ENCODE measurements at regions not wholly inside any gene's neighbourhood (a gene's known extent, or its start where the extent isn't known, plus 50 kb on each side); places are given as distances from the start of the nearest gene placed in this dataset.

DNA sequence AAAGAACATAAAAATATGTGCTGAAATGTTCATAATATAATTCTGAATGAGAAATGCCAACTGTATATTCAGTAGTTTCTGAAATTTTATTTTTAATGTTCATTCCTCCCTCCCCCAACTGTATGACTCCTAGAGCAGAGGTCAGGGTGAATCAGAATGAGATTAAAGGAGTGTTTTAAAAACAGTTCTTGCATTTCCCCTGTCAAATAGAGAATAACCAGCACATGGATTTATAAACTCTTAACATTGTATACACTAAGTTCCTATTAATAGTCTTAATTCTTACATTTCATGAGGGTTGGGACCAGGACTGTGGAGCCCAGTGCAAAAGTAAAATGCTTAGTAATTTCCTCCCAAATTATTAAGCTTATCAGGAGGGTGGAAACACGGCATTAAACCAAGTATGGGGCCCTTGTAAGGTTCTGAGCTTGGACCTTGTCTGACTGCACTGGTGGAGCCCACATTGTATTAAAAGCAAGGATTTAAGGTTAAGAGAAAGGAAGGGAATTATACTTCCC, 474.6 kb upstream of the RAG2 start:
- POLR2A ChIA-PET, result no interaction called here
- in situ Hi-C loops (cut with HindIII; ENCODE audit: low pct_unique_long_range_greater_than_20kb, low sequenced_read_pairs), result no loop called here
- no peaks in the 10 kb centered on the region for H3K9me3 ChIP-seq (ENCODE audit: control insufficient read depth, insufficient read depth, low read depth, low read length)

GRCh38 chr11:37050311-37050710, 452.3 kb upstream of the RAG2 start:
- Histone ChIP-seq H3K4me1 (ENCODE audit: control insufficient read depth, insufficient read depth, low read length) (no peaks in the 10 kb centered on the region), H3K9me3 (ENCODE audit: control insufficient read depth, insufficient read depth, low read depth, low read length) (no peaks in the 10 kb centered on the region), H3K27ac (ENCODE audit: low read length) (no peak overlapping the region), H3K27me3 (ENCODE audit: control insufficient read depth, insufficient read depth, low read length) (no peaks in the 10 kb centered on the region), H3K4me3 (ENCODE audit: low read depth in 2 of 2, low read length in 2 of 2) (no peak overlapping the region), H3K36me3 (ENCODE audit: control insufficient read depth, insufficient read depth, low read length) (no peaks in the 10 kb centered on the region)
- TF ChIP-seq TCF7L2 (IDR thresholded peaks at IDR 0.05; ENCODE audit: low read depth, low read length) (no peak), POLR2AphosphoS5 (IDR thresholded peaks at IDR 0.05; ENCODE audit: low read depth, low read length) (no peak), SIN3A (IDR thresholded peaks at IDR 0.05; ENCODE audit: borderline replicate concordance, insufficient read depth, low read depth, low read length) (no peak)
- TF ChIP-seq, protein P1, sequence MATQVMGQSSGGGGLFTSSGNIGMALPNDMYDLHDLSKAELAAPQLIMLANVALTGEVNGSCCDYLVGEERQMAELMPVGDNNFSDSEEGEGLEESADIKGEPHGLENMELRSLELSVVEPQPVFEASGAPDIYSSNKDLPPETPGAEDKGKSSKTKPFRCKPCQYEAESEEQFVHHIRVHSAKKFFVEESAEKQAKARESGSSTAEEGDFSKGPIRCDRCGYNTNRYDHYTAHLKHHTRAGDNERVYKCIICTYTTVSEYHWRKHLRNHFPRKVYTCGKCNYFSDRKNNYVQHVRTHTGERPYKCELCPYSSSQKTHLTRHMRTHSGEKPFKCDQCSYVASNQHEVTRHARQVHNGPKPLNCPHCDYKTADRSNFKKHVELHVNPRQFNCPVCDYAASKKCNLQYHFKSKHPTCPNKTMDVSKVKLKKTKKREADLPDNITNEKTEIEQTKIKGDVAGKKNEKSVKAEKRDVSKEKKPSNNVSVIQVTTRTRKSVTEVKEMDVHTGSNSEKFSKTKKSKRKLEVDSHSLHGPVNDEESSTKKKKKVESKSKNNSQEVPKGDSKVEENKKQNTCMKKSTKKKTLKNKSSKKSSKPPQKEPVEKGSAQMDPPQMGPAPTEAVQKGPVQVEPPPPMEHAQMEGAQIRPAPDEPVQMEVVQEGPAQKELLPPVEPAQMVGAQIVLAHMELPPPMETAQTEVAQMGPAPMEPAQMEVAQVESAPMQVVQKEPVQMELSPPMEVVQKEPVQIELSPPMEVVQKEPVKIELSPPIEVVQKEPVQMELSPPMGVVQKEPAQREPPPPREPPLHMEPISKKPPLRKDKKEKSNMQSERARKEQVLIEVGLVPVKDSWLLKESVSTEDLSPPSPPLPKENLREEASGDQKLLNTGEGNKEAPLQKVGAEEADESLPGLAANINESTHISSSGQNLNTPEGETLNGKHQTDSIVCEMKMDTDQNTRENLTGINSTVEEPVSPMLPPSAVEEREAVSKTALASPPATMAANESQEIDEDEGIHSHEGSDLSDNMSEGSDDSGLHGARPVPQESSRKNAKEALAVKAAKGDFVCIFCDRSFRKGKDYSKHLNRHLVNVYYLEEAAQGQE (IDR thresholded peaks at IDR 0.05; ENCODE audit: insufficient read depth in 1 of 2, low read depth in 2 of 2, low read length in 1 of 2), result no peak
- TF ChIP-seq, protein P2, sequence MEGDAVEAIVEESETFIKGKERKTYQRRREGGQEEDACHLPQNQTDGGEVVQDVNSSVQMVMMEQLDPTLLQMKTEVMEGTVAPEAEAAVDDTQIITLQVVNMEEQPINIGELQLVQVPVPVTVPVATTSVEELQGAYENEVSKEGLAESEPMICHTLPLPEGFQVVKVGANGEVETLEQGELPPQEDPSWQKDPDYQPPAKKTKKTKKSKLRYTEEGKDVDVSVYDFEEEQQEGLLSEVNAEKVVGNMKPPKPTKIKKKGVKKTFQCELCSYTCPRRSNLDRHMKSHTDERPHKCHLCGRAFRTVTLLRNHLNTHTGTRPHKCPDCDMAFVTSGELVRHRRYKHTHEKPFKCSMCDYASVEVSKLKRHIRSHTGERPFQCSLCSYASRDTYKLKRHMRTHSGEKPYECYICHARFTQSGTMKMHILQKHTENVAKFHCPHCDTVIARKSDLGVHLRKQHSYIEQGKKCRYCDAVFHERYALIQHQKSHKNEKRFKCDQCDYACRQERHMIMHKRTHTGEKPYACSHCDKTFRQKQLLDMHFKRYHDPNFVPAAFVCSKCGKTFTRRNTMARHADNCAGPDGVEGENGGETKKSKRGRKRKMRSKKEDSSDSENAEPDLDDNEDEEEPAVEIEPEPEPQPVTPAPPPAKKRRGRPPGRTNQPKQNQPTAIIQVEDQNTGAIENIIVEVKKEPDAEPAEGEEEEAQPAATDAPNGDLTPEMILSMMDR (IDR thresholded peaks at IDR 0.05), result no peak
- ChIA-PET CTCF (no interaction called here), POLR2A (no interaction called here)
- in situ Hi-C loops (cut with HindIII; ENCODE audit: low pct_unique_long_range_greater_than_20kb, low sequenced_read_pairs), result no loop called here
- ATAC-seq (no peak), DNase-seq (ENCODE audit: low read depth, low spot score) (no peak)
- intact Hi-C loops (cut with micrococcal nuclease; ENCODE audit: unreplicated experiment), result no loop called here
- no TSS peak for BruUV-seq (replicated peaks)

More for the DNA sequence above, 474.6 kb upstream of the RAG2 start:
- Histone ChIP-seq H3K27ac (ENCODE audit: low read length) (no peak overlapping the region), H3K4me1 (ENCODE audit: control insufficient read depth, insufficient read depth, low read length) (no peaks in the 10 kb centered on the region), H3K4me3 (ENCODE audit: low read depth in 2 of 2, low read length in 2 of 2) (no peak overlapping the region), H3K36me3 (ENCODE audit: control insufficient read depth, insufficient read depth, low read length) (no peaks in the 10 kb centered on the region), H3K27me3 (ENCODE audit: control insufficient read depth, insufficient read depth, low read length) (no peaks in the 10 kb centered on the region)
- intact Hi-C loops (cut with micrococcal nuclease; ENCODE audit: unreplicated experiment), result loop anchor here (10.0 kb wide), 1 partner anchor 62 kb away; no protein-coding TSS in a partner anchor
- CTCF ChIA-PET, result interaction anchor here (0.7 kb wide), 1 partner anchor 12 kb away, joined by 4 read pairs; no protein-coding TSS in a partner anchor
- ATAC-seq, result no peak
- no TSS peak for BruUV-seq (replicated peaks)
- DNase-seq (ENCODE audit: low read depth, low spot score), result no peak
- TF ChIP-seq, protein P1 (IDR thresholded peaks at IDR 0.05; ENCODE audit: insufficient read depth in 1 of 2, low read depth in 2 of 2, low read length in 1 of 2), result no peak
- TF ChIP-seq POLR2AphosphoS5 (IDR thresholded peaks at IDR 0.05; ENCODE audit: low read depth, low read length) (no peak), SIN3A (IDR thresholded peaks at IDR 0.05; ENCODE audit: borderline replicate concordance, insufficient read depth, low read depth, low read length) (no peak), TCF7L2 (IDR thresholded peaks at IDR 0.05; ENCODE audit: low read depth, low read length) (no peak)
- TF ChIP-seq, protein P2 (IDR thresholded peaks at IDR 0.05), result no peak

All from Panc1 (cell line).